AG10803 (cell line): ENCODE measurements at regions not wholly inside any gene's neighbourhood (a gene's known extent, or its start where the extent isn't known, plus 50 kb on each side); places are given as distances from the start of the nearest gene placed in this dataset.

Experiments used
- DNase-seq: peaks from one replicate; pipeline ENCODE4 v3.0.0; 2010; ENCODE audit warnings: low read depth
- H3K4me3 ChIP-seq: 2 replicates; pipeline ENCODE4 v1.5.1; 2011; ENCODE audit warnings: mild to moderate bottlenecking, low read length, control low read depth
- TF ChIP-seq, protein P1 (sequence below): conservative IDR thresholded peaks from 2 replicates; pipeline ENCODE4 v1.5.1; 2011; ENCODE audit warnings: mild to moderate bottlenecking, low read length, control low read depth, inconsistent platforms

DNA sequence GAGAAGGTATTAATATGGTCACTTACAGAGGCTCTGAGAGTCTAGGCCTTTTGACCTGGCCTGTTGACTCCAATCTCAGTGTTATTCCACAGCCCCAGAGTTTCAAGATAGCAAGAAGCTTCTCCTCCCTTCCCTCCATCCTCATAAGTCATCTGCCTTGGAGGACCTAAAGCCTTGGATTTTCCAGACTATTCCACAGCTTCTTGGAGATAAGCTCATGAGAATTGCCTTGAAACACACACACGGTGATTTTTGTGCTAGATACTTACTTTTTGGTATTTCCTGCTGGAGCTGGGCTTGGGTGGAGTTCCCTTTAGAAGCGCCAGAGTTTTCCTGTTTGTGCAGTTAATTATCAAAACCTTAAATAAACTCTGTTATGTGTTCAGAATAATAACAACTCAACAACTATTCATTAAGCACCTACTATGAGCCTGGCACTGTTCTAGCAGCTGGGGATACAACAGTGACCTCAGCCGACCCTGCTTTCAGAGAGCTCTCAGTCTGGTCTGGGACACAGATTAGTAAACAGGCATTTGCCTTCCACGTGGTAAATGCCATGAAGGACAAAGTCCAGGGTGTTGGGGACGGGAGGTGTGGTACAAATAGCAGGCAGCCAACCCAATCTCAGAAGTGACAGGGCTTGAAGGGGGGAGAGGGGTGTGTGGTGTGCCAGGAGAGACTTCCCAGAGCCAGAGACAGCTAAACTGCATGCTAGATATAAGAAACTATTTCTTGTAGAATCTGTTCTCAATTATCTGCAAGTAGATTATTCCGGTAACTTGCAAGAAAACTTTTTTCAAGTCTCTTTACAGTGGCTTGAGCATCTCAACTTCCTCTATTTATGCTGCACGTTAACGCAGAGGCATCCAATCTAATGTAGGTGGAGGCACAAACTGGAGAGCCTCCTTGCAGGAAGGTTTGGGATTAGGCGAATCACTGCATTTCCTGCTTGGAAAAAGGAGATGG is 55.9 kb upstream of the KLF9 start:
- DNase-seq, result peak; percentile 48
- TF ChIP-seq, protein P1, sequence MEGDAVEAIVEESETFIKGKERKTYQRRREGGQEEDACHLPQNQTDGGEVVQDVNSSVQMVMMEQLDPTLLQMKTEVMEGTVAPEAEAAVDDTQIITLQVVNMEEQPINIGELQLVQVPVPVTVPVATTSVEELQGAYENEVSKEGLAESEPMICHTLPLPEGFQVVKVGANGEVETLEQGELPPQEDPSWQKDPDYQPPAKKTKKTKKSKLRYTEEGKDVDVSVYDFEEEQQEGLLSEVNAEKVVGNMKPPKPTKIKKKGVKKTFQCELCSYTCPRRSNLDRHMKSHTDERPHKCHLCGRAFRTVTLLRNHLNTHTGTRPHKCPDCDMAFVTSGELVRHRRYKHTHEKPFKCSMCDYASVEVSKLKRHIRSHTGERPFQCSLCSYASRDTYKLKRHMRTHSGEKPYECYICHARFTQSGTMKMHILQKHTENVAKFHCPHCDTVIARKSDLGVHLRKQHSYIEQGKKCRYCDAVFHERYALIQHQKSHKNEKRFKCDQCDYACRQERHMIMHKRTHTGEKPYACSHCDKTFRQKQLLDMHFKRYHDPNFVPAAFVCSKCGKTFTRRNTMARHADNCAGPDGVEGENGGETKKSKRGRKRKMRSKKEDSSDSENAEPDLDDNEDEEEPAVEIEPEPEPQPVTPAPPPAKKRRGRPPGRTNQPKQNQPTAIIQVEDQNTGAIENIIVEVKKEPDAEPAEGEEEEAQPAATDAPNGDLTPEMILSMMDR, result no peak
- no peak overlapping the region for H3K4me3 ChIP-seq

DNA sequence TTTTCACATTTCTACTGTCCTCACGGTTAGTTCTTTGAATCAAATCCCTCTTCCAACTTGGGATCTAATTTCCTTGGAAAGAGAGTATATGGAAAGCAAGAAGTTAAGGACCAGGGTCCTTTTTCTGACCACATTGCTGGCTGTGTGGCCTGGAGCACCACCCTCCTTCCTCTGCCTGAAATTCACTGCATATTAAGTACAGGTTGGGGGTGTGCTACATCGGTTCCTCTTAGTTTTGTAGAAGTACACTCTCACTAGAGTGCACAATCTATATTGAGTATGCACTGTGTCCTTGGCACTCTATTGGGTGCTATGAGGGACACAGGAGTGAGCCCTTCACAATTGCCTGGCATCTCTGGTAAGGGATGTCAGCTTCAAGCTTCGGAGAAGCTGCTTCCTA is 53.8 kb upstream of the KLF9 start:
- TF ChIP-seq, protein P1, result no peak
- no peak for DNase-seq
- H3K4me3 ChIP-seq, result no peak overlapping the region

DNA sequence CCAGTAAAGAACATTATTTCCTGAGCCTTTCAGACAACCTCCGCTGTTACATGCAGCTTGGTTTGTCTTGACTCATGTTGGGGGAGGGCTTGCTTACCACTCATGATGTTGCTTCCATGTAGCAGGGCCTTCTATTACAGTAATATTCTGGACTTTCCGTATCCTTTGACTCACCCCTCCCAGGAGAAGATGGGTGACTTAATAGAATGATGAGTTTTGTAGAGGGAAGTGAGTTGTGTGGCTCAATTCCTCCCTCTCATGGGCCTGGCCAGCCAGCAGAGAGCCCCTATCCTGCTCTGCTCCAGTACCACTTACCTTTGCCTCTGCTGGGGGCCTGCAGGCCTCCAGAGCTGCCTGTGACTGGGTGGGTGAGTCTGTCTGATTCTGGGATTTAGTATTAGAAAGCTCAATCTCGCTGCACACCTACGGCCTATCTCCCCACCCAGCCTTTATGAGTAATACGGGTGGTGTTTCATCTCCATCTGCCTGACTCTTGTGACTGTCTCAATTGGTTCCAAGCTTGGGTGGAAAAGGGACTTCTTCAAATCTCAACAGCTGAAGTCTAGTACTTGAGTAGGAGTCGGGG is 52.6 kb upstream of the KLF9 start:
- DNase-seq, result peak; percentile 79
- H3K4me3 ChIP-seq, result no peak overlapping the region
- TF ChIP-seq, protein P1, result no peak

DNA sequence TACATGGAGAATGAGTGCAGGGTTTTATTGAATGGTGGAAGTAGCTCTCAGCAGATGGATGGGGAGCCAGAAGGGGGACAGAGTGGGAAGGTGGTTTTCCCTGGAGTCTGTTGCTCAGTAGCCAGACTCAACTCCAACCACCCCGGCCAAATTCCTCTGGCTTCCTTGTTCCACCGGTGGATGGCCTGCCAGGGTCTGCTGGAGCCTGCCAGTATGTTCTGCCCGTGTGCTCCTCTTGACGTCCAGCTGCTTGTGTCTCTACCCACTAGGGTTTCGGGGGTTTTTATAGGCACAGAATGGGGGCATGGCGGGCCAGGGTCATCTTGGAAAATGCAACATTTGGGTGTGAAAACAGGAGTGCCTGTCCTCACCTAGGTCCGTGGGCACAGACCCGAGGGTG is 51.4 kb upstream of the KLF9 start:
- TF ChIP-seq, protein P1, result no peak
- H3K4me3 ChIP-seq, result no peak overlapping the region
- DNase-seq, result no peak

DNA sequence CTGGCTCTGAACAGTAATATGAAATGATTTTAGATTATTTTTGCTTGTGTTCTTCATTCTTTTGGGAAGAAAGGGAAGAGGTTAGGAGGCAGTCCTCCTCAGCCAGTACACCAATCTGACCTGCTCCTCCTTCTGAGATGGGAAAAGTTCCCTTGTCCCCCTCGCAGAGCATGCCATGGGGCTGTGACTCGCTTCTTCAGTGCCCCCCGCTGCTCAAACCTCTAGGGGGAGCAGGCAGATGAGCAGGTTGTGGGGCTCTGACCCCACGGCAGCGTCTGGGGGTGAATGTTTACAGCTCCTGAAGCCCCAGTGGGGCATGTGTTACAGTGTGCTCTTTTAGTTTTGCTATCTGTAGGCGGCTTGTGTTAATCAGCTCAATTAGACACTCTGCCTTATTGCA is 50.9 kb upstream of the KLF9 start:
- no peak for DNase-seq
- TF ChIP-seq, protein P1, result no peak
- no peak overlapping the region for H3K4me3 ChIP-seq
